ENCODE measurements at regions not wholly inside any gene's neighbourhood (a gene's known extent, or its start where the extent isn't known, plus 50 kb on each side); places are given as distances from the start of the nearest gene placed in this dataset.

DNA sequence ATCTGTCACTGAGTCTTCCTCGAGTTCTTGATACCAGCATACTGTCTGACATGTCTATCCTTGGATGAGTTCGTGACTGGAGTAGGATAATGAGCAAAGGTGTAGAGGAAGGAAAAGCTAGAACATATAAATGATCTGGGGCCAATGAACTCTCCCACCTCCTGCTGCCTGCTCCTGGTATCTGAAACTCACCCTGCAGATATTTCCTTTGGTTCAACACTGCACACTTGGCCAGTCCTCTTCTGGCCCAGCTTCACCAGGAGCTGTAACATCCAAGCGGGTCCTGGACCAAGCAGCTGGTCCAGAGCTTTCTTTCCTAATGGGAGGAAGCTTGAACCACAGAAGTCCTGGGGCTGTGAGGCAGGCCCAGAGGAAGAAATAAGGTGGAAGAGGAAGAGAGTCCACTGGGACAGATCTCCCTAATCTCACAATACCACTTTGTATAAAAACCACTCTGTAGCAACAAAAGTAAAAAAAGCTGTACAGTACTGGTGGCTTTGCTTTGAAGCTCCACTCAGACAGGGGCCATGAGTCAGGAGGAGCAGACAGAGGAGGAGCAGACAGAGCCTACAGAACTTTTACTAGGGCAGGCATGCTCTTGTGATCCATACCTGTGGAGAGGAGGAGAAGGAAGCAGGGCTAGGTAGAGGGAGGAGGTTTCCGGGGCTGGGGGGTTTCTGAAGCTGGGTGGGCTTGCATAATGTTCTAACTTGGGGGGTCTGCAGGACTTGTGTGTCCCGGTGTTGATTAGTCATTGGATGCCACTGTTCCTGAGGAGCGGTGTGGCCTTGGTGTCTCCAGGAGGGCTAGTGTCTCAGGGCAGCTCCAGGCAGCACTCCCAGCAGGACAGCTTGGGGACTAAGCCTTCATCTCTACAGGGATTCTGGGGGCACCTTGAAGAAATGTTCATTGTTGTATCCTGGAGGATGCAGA, 166.9 kb downstream of the ABHD5 start:
- Histone ChIP-seq H3K4me3 (replicated peaks; ENCODE audit: low read depth, low read length) (no peak overlapping the region), H3K36me3 (ENCODE audit: control insufficient read depth, insufficient read depth, low read length) (no peaks in the 10 kb centered on the region), H3K27me3 (replicated peaks; ENCODE audit: control insufficient read depth, insufficient read depth, low read length) (peaks cover 7% of the 10 kb centered on the region)
- TF ChIP-seq, protein P1, sequence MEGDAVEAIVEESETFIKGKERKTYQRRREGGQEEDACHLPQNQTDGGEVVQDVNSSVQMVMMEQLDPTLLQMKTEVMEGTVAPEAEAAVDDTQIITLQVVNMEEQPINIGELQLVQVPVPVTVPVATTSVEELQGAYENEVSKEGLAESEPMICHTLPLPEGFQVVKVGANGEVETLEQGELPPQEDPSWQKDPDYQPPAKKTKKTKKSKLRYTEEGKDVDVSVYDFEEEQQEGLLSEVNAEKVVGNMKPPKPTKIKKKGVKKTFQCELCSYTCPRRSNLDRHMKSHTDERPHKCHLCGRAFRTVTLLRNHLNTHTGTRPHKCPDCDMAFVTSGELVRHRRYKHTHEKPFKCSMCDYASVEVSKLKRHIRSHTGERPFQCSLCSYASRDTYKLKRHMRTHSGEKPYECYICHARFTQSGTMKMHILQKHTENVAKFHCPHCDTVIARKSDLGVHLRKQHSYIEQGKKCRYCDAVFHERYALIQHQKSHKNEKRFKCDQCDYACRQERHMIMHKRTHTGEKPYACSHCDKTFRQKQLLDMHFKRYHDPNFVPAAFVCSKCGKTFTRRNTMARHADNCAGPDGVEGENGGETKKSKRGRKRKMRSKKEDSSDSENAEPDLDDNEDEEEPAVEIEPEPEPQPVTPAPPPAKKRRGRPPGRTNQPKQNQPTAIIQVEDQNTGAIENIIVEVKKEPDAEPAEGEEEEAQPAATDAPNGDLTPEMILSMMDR (IDR thresholded peaks at IDR 0.05; ENCODE audit: insufficient read depth, low read length, poor library complexity, severe bottlenecking) = no peak
- DNase-seq (ENCODE audit: extremely low read depth, insufficient read length) = no peak

DNA sequence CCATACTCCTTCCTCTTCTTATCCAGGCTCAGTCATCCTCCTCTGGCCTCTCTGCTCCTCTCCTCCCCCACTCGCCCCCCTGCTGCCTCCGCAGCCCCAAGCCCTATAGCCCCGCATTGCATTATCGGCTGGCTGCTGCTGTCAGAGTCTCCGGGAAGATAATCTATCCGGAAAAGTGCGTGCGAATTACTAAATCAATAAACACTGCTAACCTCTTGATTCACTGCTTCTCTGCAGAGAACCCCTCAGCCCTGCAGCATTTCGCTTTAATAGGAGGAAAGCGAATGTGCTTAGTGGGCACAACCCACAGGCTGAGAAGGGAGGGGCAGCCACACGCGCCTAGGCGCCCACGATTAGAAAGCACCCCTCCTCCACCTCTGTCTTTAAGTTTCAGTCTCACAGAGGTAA, 167.6 kb downstream of the ABHD5 start:
- peaks cover 7% of the 10 kb centered on the region for H3K27me3 ChIP-seq (replicated peaks; ENCODE audit: control insufficient read depth, insufficient read depth, low read length)
- TF ChIP-seq, protein P1 (IDR thresholded peaks at IDR 0.05; ENCODE audit: insufficient read depth, low read length, poor library complexity, severe bottlenecking) = no peak

DNA sequence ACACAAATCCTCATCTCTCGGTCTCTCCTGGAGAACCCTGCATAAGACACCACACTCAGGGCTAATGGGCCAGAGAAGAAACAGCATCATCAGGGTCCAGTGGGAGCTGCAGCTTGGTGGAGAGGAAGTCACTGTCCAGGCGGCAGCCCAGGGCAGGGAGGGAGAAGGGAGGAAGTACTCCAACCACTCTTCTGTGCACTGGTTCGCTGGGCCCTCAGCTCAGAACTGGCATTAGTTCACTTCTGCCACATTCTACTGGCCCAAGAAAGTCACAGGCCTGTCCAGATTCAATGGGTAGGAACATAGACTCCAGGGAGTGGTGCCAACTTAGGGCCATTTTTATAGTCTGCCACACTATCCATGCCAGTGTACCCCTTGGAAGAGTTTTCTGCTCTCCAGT, 169.0 kb downstream of the ABHD5 start:
- Histone ChIP-seq H3K4me3 (replicated peaks; ENCODE audit: low read depth, low read length) (no peak overlapping the region), H3K36me3 (ENCODE audit: control insufficient read depth, insufficient read depth, low read length) (no peaks in the 10 kb centered on the region), H3K27me3 (replicated peaks; ENCODE audit: control insufficient read depth, insufficient read depth, low read length) (peaks cover 9% of the 10 kb centered on the region)
- DNase-seq (ENCODE audit: extremely low read depth, insufficient read length) = no peak
- TF ChIP-seq, protein P1 (IDR thresholded peaks at IDR 0.05; ENCODE audit: insufficient read depth, low read length, poor library complexity, severe bottlenecking) = no peak

More for the DNA sequence above, 167.6 kb downstream of the ABHD5 start:
- DNase-seq (ENCODE audit: extremely low read depth, insufficient read length) = no peak
- Histone ChIP-seq H3K4me3 (replicated peaks; ENCODE audit: low read depth, low read length) (no peak overlapping the region), H3K36me3 (ENCODE audit: control insufficient read depth, insufficient read depth, low read length) (no peaks in the 10 kb centered on the region)

DNA sequence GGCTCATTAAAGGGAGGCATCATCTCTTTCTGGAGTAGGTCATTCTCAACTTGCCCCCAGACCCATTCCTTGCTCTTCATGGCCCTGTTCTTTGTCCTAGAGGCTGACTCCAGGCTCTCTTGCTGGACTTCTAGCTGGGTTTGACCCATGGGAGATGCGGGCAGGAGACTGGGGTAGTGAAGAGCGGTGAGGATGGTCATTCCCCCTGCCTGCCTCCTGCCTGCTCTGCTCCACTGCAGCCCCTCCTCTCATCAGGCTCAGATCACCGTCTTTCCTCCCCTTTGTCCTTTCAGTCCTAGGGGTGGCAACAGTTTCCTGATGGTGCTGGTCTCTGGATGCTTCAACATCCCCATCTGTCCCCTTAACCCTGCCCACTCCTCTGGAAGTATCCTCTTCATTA, 170.9 kb downstream of the ABHD5 start:
- no peak for DNase-seq (ENCODE audit: extremely low read depth, insufficient read length)
- Histone ChIP-seq H3K27me3 (replicated peaks; ENCODE audit: control insufficient read depth, insufficient read depth, low read length) (peaks cover 1% of the 10 kb centered on the region; the same call in 1 of the 2 replicates), H3K36me3 (ENCODE audit: control insufficient read depth, insufficient read depth, low read length) (no peaks in the 10 kb centered on the region), H3K4me3 (replicated peaks; ENCODE audit: low read depth, low read length) (no peak overlapping the region)
- TF ChIP-seq, protein P1 (IDR thresholded peaks at IDR 0.05; ENCODE audit: insufficient read depth, low read length, poor library complexity, severe bottlenecking) = no peak

DNA sequence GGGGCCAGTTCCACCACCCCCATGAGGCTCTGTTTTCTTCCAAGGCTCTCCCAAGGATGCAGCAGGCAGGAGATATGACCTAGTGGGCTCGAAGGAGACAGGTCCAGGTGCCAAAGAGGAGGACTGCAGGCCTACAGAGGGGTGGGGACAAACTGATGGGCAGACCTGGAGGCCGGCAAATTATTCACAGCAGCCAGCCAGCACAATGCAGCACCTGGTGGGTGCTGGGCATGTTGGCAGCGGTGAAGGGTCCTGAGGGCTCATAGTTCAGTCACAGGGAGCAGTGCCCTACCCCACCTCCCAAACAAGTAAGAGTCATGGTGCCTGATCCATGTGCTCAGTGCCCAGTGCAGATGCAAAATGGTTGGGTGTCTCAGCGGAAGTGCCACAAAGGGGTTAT, 171.7 kb downstream of the ABHD5 start:
- peaks cover 1% of the 10 kb centered on the region; the same call in 1 of the 2 replicates for H3K27me3 ChIP-seq (replicated peaks; ENCODE audit: control insufficient read depth, insufficient read depth, low read length)
- DNase-seq (ENCODE audit: extremely low read depth, insufficient read length) = no peak
- TF ChIP-seq, protein P1 (IDR thresholded peaks at IDR 0.05; ENCODE audit: insufficient read depth, low read length, poor library complexity, severe bottlenecking) = no peak

More for the DNA sequence above, 171.7 kb downstream of the ABHD5 start:
- Histone ChIP-seq H3K36me3 (ENCODE audit: control insufficient read depth, insufficient read depth, low read length) (no peaks in the 10 kb centered on the region), H3K4me3 (replicated peaks; ENCODE audit: low read depth, low read length) (no peak overlapping the region)
